Glomerular endothelial cell (primary cell): ENCODE measurements at regions not wholly inside any gene's neighbourhood (a gene's known extent, or its start where the extent isn't known, plus 50 kb on each side); places are given as distances from the start of the nearest gene placed in this dataset.

Experiments
- DNase-seq: peaks from one replicate; pipeline ENCODE4 v3.0.0-alpha.2; 2011; ENCODE audit warnings: low read depth, low spot score; ENCODE audit errors: extremely low read depth

DNA sequence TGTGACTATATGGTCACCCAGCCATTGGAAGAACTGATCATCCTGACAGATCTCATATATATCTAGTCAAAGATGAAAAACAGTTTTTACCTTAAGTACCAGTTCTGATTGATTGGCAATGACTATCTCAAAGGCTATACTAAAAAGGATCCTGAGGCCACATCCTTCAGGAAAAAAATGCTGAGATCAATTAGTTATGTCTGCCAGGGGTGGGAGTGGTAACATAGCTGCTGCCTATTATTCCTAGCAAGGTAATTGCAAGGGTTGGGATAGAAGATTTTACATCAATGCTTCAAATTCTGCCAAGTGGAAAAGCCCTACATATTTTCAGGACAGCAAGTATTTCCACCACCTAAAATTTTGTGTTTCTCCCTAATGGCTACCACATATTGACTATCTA is 114.7 kb downstream of the C1D start:
- no peak for DNase-seq

DNA sequence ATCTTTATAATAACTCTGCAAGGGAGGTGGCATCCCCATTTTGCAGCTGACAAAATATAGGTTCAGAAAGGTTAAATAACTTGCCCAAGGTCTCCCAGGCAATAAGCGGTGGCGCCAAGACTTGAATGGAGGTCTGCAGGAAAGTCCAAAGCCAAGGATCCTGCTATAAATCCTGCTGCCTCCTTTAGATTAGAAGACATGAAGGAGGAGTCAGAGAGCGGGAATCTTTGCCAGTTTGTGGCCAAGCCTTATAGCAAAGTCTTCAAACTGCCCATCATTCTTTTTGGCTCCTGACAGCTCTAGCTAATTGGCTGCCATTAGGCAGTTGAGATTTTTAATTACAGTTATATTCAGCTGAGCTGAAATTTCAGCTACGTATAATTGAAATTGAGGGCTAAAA is 114.3 kb downstream of the C1D start:
- DNase-seq = no peak

DNA sequence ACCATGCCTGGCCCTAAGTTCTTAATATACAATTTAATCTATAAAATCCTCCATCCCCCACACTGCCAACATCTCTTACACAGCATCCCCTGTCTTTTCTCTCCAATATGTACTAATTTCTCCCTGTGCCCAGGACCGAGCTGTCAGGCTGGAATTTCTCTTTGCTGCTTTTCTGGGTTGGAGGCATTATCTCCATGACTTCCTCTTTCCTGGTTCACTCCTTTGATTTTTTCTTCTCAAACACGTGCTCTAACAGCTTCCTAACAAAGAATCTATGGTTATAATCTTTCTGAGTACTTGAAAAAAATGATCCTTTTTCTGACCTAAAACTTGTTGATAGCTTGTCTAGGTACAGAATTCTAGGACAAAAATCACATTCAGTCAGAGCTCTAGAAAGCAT is 112.8 kb downstream of the C1D start:
- no peak for DNase-seq

DNA sequence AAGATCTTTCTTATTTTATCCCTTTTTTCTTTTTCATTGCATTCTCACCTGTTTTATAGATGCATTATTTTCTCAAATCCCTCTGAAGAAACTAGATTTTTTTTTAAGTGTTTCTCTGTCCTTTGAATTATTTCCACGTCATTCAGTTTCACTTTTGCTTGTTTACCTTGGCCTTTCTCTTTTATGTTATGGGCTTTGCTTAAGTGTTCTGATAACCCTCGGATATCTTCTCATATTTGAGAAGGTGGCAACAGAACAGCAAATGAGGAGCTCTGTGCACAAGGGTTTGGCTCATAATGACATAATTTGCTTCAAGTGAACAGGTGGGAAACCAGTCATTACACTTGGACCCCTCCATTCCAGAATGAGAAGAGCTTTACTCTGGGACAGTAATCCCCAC is 111.9 kb downstream of the C1D start:
- DNase-seq = no peak

DNA sequence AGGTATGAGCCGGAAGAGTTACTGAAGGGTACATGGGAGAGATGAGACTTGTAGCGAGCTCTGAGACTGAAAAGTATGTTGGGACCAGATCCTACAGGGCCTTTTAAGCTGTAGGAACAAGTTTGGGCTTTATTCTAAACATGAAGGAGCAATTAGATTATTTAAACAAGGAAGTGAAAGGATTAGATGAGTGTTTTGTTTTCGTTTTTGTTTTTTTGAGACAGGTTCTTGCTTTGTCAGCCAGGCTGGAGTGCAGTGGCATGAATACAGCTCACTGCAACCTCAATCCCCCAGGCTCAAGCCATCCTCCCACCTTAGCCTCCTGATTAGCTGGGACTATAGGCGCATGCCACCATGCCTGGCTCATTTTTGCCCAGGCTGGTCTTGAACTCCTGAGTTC is 110.7 kb downstream of the C1D start:
- no peak for DNase-seq

DNA sequence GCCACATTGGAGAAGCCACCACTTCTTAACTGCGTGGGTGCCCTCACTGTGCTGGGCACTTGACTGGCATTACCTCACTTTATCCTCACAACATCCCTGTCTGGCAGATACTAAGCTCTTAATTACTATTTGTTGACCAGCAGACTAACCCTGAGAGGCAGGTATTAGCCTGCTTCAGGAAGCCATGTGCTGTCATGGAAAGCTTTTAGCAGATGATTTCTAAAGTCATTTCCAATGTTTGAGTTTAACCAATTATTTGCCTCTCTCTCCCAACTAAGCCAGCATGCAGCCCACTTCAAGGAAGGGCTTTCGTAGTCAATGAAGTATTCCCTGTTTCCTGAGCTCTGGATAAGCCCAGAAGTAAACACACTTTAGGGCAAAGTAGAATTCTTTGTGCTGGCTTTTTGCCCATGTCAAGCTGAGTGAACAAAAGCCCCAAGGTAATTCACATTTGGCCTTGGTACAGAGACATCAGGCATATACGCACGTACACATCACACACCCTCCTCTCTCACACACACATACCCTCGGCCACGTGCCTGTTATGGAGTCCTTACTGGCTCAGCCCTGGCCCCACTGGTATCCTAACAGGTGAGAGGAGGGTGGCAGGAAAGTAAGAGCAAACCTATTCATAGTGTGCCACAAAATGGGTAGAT is 108.6 kb downstream of the C1D start:
- DNase-seq = peak; percentile 66

DNA sequence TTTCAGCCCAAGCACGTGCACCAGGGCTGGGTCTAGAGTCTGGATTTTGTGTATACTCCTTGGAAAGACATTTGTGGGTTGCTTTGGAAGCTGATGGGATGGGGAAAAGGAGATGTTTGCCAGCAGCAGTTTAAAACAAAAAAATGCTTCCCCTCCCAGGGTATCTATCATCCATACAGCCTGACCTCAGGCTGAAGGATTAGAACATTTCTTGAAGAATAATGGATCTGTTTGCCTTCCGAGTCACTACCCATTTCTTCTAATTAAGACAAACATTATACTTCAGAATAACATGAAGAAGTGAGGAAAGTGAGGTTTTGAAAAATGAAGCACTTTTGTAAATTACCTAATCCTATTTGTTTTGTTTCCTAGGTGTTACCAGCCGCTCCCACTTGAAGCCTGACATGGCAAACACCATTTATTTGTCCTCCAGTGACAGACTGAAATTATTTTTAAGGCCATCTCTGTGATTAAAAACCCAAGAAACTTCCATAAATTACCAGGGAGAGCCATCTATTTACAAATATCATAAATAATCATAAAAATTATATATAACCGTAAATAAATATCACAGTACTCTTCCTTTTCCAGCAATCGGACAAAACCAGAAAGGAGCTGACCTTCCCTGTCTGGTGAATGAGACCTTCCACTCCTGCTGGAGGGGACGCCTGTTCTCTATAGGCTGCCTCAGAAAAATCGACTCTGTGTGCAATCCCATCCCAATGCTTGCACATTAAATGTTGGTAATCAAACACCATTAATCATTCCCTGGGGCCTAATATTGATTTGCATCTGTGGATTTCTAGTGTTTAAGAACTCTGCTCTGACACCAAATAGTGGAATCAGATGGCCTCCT is 106.8 kb downstream of the C1D start:
- no peak for DNase-seq

DNA sequence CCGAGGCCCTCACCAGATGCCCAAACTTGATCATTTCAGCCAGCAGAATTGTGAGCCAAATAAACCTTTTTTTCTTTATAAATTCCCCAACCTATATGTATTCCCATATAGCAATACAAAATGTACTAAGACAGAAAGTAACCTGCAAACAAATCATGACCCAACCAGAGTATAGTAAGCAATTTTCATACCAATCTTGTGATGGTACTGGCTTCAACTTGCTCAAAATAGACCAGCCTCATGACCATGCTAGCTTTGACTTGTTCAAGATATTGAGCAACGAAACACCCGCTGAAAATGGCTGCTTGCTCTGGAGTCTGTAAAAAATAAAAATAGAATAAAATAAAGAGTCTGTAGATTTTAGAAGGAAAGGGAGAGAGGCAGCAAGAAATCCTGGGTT is 97.6 kb downstream of the C1D start:
- no peak for DNase-seq

DNA sequence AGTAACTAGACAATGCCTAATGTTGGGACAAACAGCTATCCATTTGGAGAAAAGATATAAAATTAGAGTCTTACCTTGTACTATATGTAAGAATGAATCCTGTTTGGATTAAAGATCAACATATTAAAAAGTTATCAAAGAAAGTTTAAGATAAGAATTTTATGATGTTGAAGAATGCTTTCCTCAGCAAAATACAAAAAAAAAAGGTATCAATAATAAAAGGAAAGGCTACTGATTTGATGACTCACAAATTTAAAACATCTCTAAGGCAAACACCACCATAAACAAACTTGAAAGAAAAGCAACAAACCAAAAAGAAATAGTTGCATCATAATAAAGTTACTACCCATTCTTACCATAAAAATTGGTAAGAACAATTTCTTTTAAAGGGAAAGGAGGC is 92.7 kb downstream of the C1D start:
- no peak for DNase-seq

DNA sequence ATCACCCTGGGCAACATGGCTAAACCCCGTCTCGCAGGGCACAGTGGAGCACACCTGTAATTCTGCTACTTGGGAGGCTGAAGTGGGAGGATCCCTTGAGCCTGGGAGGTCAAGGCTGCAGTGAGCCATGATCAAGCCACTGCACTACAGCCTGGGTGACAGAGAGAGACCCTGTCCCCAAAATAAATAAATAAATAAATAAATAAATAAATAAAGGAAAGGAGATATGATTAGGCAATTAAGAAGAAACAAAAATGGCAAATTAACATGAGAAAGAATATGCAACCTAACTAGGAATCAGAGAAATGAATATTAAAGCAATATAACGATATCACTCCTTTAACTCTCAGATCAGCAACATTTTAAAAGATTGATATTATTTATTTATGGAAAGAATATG is 92.3 kb downstream of the C1D start:
- DNase-seq = no peak

DNA sequence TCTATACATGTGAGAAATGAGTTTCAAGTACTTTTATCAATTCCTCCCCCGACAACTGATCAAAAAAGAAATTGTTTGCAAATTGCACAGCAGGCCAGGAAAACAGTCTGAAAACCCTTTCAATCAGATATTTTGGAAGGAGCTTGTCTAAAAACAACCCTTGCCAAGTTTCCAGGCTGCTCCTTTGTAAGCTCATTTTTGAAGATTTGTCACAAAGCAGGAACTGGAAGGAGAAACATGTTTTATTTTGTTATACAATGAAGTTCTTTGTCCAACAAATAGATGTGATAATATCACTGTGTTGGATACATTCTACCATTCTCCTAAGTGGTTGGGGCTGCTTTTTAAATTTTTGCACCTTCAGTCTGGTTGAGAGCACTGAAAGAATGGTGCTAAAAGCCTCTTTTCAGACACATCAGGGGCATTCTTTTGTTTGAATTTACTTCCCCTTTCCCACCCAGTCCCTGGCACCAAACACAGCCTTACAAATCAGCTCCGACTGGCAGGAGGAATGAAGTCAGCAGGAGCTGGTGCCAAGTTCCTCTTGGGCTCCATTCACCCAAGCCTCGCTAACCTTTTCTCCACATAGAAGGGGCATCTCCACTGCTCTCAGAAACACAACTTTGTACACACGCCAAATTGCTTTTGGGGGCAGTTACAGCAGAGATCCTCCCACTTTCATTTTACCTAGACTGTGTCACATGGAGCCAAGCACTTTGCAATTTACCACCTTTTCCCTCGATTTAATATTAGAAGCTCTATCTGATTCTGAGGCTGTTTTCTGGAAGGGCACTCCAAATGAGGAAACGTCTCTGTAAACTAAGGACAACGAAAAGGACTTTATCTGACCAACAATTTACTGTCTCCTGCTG is 88.0 kb downstream of the C1D start:
- no peak for DNase-seq

DNA sequence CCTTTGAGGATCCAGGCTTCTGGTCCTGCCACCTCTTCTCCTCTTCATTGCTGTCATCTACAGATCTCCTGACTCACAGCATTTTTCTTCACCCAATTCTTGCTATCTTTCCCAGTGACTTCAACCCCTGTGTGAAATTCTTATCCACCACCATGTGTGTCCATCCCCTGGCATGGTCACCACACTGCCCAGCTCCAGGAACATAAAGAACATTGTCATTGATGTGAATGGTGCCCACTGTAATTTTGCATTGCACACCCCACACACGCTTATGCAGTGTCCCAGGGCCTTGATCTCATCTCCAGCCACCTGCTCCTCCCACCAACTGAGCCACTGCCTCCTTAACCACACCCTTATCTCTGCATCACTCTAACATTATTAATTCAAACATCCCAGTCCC is 85.3 kb downstream of the C1D start:
- DNase-seq = no peak

DNA sequence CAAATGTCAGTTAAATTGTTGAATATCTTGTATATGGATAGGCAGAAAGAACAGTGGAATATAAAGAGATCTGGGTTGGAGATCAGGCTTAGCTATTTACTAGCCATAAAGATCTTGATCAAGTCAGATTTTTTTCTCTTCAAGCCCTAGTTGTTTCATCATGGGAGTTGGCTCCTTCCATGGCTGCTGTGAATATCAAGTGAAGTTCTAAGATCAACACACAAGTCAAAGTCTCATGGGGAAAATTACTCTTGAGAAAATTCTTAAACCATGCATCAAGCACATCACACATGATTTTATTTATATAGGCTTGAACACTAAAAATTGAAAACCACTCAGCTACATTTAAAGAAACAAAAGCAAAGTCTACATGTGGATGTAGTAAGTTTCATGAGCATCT is 79.8 kb downstream of the C1D start:
- no peak for DNase-seq

DNA sequence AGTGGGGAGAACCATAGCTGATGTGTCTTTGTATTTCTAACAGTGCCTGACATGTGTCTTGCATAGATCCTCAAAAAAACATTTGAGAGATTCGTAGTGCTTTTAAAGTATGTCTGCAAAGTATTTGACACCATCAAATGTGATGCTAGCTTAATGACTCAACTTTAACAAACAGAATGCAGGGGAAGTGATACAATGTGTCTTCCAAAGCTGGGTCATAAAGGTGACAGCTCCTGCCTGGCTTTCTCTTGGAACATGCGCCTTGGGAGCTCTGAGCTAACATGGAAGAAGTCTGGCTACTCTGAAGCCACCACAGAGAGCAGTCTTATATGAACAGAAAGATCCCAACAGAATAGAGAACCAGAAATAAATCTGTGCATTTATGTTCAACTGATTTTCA is 78.2 kb downstream of the C1D start:
- DNase-seq = no peak

DNA sequence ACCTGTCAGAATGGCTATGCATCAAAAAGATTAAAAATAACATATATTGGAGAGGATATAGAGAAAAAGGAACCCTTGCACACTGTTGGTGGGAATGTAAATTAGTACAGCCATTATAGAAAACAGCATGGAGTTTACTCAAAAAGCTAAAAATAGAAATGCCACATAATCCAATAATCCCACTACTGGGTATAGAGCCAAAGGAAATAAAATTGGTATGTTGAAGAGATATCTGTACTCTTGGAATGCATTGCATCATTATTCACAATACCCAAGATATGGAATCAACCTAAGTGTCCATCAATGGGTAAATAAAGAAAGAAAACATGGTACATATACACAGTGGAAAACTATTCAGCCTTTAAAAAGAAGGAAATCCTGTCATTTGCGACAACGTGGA is 77.2 kb downstream of the C1D start:
- no peak for DNase-seq

DNA sequence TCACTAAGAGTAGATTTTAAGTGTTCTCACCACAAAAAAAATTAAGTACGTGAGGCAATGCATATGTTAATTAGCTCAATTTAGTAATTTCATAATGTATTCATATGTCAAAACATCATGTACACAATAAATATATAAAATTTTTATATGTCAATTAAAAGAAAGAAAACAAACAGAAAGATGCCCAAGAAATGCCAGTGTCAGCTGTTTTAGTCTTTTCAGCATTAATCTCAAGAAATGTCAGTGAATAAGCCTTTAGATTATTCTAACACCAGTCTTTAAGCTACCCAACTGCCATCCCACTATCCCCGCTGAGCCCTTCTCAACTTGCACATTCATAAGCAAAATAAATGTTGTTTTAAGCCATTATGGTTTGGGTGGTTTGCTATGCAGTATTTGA is 76.5 kb downstream of the C1D start:
- no peak for DNase-seq
